Hematopoietic multipotent progenitor cell treated with erythropoietin and hydrocortisone succinate and interleukin-3 and kit ligand, for 15 days (in vitro differentiated cells): ENCODE measurements at regions not wholly inside any gene's neighbourhood (a gene's known extent, or its start where the extent isn't known, plus 50 kb on each side); places are given as distances from the start of the nearest gene placed in this dataset.
"Not testable (repeated sequence)": the region's sequence is repeated elsewhere in the genome, so short reads cannot be mapped to it uniquely, and the experiment has no call there.

Experiments used
- DNase-seq: peaks from one replicate; pipeline ENCODE4 v3.0.0-alpha.2; 2015; ENCODE audit warnings: low spot score

DNA sequence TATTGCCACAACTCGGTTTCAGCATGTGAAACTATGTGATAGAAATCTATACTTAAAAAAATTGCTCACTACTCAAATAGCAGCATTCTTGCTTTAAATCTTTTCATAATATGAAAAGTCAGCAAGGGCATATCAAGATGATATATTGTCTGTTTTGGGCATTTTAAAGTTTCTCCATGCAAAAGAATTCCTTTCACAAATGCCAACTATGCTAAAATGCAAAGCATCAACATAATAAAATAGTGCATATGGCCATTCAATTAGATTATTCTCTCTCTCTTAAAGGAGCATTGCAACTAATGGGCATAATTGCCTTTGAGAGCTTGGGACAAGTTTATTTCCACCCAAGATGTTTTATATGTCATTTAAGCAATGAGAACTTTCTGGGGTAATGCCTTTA lies 475.1 kb downstream of the ZPLD1 start:
- no peak for DNase-seq

DNA sequence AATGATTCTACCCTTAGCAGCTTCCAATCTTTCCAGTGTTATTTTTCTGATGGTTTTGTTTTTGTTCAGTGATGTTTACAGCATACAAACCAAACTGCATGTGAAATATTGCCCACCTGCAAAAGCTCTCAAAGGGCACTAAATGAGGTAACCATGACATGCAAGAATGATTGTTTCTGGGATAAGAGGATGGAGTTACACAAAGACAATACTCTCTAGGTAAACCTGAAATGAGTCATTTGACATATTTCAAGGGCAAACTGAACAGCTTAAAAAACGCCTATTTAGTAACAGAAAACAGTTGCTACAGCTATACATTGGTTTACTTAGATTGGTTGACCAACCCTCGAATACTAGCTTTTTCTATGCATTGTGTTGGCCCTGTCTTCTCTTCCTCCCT lies 481.7 kb downstream of the ZPLD1 start:
- DNase-seq = no peak

DNA sequence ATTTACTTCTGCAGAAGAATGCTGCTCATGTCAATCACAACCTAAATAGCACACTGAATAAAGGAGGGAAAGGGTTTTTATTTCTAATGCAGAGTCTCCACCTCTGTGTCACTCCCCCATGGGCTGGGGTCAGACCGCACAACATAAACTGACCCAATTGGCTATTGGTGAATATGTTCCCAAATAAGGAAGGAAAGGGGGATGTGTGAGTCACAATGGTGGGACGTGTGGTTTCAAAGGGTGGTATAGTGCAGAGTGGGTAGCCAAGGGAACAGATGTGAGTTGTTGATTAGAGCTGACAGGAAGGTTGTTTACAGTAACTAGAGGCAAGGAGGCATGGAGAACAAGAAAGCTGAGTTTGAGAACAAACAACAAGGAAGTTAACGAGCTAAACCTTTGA lies 491.8 kb downstream of the ZPLD1 start:
- no peak for DNase-seq

DNA sequence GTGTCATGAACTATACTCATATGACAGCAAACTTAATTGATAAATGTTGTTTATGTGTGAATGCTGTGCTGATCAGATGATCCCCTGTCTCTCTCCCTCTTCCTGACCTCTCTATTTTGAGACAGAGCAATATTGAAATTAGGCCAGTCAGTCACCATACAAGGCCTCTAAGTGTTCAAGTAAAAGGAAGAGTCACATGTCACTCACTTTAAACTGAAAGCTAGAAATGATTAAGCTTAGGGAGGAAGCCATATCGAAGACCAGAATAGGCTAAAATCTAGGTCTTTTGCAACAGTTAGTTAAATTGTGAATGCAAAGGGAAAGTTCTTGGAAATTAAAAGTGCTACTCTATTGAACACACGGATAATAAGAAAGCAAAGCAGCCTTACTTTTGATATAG lies 498.6 kb downstream of the ZPLD1 start:
- DNase-seq = no peak

DNA sequence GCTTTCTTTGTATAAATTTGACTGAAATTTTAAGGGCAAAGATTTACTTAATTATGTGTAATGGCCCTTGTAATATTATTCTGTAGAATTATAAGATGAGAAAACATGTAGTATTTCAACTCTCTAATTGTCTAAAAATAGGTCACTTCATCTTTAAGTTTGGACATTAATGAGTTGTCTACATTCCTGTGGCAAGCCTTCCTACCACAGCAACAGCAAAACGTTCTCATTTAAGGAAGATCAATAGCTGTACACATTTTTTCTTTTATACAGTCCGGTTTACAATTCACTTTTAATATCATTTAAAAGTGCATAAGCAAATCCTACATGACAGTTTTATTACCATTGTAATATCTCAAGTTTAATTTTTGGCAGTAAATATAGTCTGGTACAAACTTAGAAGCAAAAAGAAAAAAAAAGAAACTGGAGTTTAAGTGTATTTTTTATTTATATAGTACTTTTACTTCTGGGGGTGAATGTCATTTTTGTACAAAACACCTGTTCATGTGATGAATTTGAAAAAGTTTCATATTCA lies 501.8 kb downstream of the ZPLD1 start:
- DNase-seq = no peak

DNA sequence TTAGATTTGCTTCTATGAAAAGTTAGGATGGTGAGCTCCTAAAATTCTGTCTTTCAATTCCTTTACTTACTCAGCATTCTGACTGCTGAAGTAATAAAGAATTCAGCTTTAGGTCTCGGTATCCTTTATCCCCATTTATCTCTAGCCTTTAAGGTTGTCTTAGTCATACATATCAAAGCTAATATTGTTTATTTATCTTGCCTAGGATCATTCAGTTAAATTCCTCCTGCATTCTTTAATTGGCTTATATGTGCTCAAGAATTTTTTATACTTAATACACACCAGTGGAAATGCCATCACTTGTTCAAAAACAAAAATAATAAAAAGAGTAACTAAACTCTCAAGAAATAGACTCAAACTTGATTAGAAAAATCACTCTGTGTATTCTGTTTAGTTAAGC lies 507.0 kb downstream of the ZPLD1 start:
- DNase-seq = no peak

DNA sequence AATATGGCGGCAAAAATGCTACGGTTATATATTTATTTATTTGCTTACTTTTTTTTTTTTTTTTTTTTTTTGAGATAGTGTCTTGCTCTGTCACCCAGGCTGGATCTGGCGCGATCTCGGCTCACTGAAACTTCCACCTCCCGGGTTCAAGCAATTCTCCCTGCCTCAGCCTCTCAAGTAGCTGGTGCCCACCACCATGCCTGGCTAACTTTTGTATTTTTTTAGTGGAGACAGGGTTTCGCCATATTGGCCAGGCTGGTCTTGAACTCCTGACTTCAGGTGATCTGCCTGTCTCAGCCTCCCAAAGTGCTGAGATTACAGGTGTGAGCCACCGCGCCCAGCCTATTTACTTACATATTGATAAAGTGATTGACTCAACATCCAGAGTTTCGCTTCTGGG lies 511.6 kb downstream of the ZPLD1 start:
- DNase-seq = not testable (repeated sequence)

DNA sequence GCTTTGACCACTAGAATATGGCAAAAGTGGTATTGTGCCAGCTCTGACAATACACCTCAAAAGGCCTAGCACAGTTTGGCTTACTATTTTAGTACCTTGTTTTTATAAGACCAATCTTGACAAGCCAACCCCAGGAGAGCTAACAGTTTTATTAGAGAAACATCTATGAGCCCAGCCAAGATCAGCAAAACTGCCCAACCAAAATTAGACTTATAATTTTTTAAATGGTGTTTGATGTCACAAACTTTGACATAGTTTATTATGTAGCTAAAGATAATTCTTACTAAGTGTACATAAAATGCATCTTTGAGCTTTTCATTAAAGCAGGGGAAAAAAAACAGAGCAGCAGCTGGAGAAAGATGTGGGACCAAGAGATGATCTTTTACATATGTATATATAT lies 537.5 kb downstream of the ZPLD1 start:
- DNase-seq = no peak

DNA sequence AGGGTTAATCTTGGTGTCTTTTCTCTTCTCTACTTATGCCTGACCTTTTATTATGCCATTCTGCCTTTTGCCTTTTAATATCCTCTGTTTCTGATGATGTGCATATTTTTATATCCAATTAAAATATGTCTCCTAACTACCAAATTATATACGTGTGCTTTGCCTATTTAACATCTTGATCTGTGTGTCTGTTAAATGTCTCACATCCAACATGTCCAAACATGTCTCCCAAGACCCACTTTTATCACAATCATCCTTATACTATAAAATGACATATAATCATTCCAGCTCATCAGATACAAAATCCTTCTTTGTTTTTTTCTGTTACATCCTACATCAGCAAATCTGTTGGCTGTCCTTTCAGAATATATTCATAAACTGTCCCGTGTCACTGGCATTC lies 539.5 kb downstream of the ZPLD1 start:
- DNase-seq = no peak

DNA sequence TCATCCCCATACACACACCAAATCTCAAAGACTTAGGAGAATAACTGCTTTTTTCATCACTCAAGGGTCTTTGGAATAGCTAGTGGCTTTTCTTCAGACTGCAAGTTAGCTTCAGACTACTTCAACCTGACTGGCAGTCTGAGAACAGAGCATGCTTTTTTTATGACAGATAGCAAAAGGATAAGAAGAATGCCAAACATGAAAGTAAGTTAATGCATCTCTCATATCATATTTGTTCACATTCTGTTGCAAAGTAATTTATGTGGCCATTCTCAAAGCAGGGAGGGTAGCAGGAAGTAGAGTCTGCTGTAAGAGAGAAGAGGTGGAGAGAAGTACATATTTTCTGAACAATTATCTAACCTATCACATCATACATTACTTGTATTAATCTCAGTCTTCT lies 544.4 kb downstream of the ZPLD1 start:
- DNase-seq = no peak

DNA sequence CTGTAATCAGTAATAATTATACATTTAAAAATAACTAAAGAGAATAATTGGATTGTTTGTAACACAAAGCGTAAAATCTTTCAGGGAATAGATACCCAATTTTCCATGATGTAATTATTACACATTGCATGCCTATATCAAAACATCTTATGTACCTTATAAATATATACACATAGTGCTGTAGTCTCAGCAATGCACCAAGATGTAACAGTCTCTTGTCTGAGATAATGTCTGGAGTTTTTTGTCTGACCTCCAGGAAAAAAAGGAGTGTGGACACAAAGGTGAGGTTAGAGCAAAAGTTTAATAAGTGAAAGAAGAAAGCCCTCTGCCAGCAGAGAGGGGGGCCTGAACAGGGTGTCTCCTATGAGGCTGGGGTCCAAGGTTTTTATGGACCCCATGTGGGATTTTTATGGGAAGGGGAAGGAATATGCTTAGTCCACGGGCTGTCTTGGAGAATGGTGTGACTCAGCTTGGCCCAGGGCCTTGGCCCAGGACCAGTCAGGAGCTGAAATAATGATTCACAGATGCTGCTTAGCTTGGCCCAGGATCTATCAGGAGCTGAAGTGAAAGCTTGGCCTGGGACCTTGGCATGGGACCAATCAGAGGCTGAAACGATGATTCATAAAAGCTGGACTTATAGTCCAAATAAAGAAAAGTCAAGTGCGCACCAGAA lies 545.0 kb downstream of the ZPLD1 start:
- DNase-seq = no peak

DNA sequence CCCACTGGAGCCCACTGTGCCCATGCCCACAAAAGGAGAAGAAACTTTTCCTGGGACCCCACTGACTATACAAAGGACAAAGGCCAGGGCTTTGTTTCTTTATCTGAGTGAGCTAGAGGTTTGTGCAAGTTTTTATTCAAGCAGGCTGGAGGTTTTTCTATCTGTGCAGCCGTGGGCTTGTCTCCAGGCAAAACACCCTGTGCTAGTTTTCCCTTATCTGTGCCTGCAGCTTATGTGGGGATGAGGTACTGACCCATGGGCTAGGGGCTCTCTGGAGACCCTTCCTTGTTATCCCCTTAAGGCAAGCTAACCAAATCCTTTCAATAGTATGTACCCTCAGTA lies 545.5 kb downstream of the ZPLD1 start:
- no peak for DNase-seq

DNA sequence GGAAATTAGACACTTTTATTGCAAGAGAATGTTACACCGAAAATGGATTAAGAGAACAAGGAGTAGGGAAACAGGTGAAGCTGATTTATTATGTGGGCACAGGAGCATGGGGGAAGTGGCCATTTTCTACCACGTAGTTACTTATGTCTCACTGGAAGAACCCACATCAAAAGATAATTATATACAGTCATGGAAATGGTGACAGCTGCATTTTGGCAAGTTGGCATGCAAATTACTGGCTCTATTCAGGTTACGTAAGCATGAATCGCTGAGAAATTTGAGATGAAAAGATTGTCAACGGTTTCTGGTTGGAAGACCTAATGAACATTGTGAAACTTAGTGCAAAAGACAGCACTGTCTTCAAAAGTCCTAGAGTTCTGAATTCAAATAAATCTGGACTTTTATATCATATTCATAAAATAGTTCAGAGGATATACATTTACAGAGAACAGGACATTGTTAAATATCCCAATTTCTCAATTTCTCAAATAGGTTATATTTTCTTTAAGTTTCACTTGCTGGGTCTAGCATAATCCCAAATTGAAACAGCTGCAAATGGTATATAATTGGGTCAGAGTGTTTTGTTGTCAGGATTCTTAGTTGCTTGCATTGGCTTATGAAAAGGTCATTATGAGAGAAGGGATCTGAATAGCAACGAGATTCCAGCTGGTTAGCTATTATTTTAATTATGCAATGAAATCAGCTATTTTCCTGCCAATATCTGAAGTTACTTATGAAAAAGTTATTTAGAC lies 567.8 kb downstream of the ZPLD1 start:
- DNase-seq = no peak

DNA sequence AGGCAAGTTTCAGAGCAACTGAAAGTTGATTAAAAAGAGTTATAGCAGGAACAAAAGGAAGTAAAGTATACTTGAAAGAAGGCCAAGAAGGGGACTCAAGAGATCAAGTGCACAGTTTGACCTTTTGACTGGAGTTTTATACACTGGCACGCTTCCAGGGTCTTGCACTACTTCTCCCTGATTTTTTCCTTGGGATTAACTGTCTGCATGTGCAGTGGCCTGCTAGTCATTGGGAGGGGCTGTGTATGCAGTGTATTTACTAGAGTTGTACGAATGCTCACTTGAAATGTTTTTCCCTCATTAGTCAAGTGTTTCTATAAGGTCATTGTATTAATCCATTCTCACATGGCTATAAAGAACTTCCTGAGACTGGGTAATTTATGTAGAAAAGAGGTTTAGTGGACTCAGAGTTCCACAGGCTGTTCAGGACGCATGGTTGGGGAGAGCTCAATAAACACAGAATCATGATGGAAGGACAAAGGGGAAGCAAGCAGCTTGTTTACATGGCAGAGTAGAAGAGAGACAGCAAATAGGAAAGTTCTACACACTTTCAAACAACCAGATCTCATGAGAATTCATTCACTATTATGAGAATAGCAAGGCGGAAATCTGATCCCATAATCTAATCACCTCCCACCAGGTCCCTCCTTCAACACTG lies 571.8 kb downstream of the ZPLD1 start:
- no peak for DNase-seq

DNA sequence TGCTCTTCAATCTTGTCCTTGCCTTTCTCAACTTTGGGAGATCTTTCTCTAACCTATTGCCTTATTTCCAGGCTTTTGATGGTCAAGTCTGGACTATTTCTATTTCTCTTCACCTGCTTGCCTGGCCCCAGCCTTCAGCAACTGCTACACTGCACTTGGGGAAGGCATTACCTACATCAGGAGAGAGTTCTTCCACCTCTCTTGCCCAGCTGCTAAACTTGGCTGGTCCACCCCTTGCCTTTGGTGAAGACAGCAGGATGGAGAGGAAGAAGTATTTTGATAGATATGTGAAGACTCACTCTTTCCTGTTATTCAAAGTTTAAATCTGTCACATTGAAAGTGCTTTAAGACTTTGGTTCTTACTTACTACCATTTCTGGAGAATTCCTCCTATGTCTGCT lies 574.8 kb downstream of the ZPLD1 start:
- no peak for DNase-seq

DNA sequence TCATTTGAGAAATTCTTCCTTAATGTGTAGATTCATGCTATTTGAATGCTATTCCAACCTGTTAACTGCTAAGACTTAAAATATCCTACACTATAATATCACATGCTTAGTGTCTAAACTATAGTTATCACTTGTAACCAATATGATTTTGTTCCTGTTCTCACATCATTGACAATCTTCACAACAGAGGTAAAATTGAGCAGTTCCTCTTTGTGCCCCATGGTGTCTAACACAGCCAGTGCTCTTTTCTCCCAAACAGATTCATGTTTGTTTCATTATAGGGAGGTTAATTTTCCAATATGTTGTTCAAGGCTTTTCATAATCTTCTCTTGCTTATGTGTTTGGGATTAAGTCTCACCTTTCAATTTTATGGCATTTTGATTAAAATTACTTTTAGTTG lies 591.1 kb downstream of the ZPLD1 start:
- DNase-seq = no peak

DNA sequence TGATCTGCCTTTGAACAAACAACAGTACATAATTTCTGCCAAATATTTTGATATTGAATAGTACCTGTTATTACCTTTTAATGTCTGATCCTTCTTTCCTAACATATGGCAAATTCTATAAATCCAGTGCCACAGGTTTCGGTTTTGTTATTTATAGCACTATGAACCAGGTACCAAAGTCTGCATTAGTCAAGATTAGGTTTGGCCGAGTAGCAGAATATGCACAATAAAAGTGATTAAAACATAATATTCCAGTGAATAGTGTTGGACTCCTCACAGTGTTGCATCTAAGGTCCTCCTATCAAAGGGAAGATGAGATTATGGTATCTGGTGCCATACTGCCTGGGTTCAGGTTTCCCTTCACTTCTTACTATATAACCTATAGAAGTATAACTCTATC lies 599.0 kb downstream of the ZPLD1 start:
- DNase-seq = no peak

DNA sequence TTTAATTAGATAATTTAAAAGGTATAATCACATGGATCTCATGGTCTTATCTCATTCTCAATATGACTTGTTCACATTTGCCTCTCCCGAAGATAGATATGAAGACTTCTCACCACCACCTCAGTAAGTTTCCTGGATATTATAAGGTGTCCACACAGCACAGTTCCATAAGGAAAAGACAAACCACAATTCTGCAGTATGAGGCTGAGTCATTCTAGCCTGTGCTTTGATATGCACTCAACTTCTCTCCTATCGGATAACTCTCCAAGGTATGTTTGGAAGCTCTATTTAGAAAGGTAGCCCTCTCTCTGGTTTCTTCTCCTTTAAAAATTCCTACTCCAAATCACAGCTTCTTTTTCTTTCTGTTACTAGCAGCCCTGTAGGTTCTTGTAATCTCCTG lies 612.8 kb downstream of the ZPLD1 start:
- DNase-seq = no peak

DNA sequence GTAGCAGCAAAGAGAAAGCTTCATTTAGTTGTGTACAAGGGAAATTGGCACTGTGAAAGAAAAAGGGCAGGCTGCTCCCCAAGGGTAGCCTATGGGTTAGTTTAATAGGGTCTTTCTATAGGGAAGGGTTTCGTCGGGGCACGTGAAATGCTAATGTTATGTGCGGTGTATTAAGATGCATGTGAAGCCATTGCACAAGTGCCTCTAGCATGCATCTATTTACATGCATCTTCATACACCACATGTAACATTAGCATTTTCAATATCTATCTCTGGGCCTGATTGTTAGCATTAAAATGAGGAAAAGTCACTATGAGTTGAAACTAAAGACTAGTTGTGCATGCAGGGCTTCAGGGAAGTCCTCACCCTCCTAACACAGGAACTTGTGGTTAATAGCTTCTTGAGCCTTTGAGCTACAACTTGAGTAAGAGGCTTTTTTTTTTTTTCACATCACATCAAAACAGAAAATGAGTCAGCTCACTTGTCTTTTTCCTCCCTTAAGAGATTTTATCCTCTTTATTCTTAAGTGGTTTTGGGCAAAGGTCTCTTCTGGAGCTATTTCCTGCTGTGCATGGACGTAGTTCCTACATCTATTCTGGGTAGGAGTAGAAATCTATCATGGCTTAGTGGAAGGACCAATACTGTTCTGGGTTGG lies 613.4 kb downstream of the ZPLD1 start:
- DNase-seq = no peak

DNA sequence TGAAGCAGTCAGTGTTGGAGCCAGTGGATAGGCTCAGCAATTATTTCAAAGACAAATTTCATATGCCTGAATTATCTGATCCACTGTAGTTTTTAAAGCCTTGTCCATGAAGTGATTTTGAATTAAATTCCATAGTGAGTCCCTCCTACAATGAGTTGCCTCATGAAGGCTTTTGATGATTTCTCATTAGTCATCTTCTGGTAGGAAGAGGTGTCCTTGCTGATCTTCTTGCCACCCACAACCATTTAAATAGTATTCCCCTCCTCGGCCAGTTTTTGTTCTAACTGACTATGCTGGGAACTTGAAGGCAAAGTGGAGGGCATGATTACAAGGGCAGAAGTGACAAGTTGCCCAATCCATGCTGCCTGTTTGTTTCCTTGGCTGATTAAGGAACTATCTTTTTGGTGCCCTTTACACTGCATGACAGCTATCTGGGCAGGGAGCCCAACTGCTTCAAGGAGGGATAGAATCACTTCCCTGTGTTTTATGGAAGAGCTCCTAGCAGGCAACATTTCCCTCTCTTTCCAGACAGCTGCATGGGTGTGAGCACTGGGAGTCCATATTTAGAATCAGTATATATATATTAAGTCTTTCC lies 617.5 kb downstream of the ZPLD1 start:
- no peak for DNase-seq

DNA sequence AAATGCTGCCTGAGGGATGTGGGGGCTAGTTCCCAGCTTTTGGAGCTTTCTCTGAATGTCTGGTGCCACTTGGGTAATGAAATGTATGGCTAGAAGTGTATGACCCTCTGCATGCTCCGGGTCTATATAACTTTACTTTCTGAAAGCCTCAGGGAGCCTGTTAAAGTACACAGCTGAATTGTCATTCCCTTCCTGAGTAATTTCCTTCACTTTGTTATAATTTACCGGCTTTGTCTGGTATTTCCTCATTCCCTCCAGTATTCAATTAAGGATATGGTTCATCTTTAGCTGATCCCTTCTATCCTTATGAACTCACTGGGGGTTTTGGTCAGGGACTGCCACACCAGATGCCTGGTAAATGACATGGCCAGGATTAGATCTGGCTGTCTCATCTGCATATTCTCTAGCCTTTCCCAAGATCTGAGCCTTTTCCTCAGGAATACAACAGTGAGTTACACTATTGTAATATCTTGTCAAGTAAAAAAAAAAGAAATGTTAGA lies 620.3 kb downstream of the ZPLD1 start:
- no peak for DNase-seq

DNA sequence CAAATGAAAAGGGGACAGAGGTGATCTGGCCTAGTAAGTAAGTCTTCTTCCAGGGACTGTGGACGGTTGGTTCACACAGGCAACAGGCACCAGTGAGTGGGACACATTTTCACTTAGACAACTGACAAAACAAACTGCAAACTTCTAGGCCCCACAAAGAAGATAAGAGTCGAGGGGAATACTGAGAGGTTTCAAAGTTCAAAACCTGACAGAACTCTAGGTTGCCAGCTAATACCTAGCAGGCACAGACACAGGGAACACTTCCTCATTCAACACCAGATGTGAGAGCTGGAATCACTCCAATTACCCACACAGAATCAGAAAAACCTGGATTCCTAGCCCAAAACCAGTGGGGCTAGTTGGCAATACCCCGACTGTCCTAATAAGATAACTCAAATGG lies 621.7 kb downstream of the ZPLD1 start:
- no peak for DNase-seq
